GM12873 (cell line): ENCODE measurements at regions not wholly inside any gene's neighbourhood (a gene's known extent, or its start where the extent isn't known, plus 50 kb on each side); places are given as distances from the start of the nearest gene placed in this dataset.

Experiments
- CTCF ChIP-seq: IDR thresholded peaks from 2 replicates; pipeline ENCODE4 v1.5.1; 2012; ENCODE audit warnings: low read depth, mild to moderate bottlenecking, moderate library complexity, low read length, control low read depth; ENCODE audit not compliant: insufficient read depth; ENCODE audit errors: missing control alignments

DNA sequence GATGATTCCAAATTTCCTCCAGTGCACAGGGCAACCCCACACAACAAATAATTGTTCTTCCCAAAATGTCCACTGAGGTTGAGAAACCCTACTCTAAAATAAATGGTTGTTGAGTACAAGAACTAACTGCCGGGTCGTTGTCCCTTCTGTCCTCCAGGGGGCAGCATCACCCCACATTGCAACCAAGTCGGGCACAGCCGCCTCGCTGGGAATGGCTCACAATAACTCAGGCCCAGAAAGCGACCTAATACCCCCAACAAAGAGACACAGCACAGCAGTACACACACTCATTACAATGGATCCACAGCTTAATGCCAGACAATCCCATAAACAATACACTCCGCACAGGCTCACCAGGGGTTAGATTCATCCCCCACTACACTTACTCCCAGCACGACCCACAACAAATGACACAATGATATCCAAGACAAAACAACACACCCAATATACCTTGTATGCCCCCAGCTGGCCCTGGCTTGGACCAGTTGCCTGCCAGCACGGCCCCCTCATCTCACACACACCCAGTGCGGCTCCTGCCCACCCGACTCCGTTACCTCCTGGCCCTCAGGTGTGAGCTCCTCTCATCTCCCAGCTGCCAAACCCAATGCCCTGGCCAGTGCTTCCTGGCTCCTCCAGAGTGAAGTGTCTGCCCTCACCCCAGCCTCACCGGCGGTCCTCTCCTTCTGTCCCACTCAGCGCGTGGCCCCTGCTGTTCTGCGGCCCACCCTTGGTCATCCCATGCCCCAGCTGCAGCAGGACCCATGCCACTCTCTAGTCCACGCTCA lies 461.5 kb downstream of the TP53TG3F start:
- TF ChIP-seq CTCF, result peak; percentile 12

- no peak for TF ChIP-seq CTCF
These were observed 591.4 kb downstream of the TP53TG3F start for GRCh38 chr16:34050787-34051320.

DNA sequence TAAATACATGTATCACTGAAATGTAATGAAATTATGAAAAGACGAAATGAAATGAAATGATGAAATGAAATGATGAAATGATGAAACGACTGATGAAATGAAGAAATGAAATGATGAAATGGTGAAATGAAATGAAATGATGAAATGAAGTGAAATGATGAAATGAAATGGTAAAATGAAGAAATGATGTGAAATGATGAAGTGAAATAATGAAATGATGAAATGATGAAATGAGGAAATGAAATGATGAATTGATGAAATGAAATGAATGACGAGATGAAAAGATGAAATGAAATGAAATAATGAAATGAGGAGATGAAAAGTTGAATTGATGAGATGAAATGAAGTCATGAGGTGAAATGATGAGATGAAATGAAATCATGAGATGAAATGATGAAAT lies 594.7 kb downstream of the TP53TG3F start:
- no peak for TF ChIP-seq CTCF

- no peak for TF ChIP-seq CTCF
These were observed 595.6 kb downstream of the TP53TG3F start for GRCh38 chr16:34054969-34055368.

DNA sequence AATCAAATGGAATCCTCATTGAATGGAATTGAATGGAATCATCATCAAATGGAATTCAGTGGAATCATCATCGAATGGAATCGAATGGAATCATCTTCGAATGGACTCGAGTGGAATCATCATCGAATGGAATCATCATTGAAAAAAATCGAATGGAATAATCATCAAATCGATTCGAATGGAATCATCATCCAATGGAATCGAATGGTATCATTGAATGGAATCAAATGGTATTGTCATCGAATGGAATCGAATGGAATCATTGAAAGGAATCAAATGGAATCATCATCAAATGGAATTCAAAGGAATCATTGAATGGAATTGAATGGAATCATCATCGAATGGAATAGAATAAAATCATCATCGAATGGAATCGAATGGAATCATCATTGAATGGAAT lies 619.3 kb downstream of the TP53TG3F start:
- TF ChIP-seq CTCF, result no peak
